Lung microvascular endothelial cell (primary cell): ENCODE measurements at regions not wholly inside any gene's neighbourhood (a gene's known extent, or its start where the extent isn't known, plus 50 kb on each side); places are given as distances from the start of the nearest gene placed in this dataset.
"Not testable (repeated sequence)": the region's sequence is repeated elsewhere in the genome, so short reads cannot be mapped to it uniquely, and the experiment has no call there.

Experiments
- DNase-seq, 2 donors: peaks; one replicate each; pipeline versions ENCODE4 v3.0.0 to v3.0.0-alpha.2; 2010; ENCODE audit warnings: low read depth in 2 of 2

GRCh38 chr12:34220079-34220478 lies 197.8 kb downstream of the ALG10 start:
- DNase-seq: not testable (repeated sequence)

GRCh38 chr12:34223640-34224039 lies 201.3 kb downstream of the ALG10 start:
- no peak for DNase-seq

- DNase-seq: not testable (repeated sequence)
These were observed 203.7 kb downstream of the ALG10 start for GRCh38 chr12:34226044-34226443.

- DNase-seq: not testable (repeated sequence)
These were observed 205.8 kb downstream of the ALG10 start for GRCh38 chr12:34228046-34228445.

- not testable (repeated sequence) for DNase-seq
These were observed 206.7 kb downstream of the ALG10 start for GRCh38 chr12:34229033-34229432.

- no peak for DNase-seq
These were observed 211.3 kb downstream of the ALG10 start for GRCh38 chr12:34233618-34234017.

- no peak for DNase-seq
These were observed 213.8 kb downstream of the ALG10 start for GRCh38 chr12:34236073-34236472.

- DNase-seq: no peak
These were observed 222.3 kb downstream of the ALG10 start for GRCh38 chr12:34244608-34245007.

- no peak for DNase-seq
These were observed 227.0 kb downstream of the ALG10 start for GRCh38 chr12:34249271-34249670.

- DNase-seq: not testable (repeated sequence)
These were observed 229.6 kb downstream of the ALG10 start for GRCh38 chr12:34251879-34252278.

GRCh38 chr12:34253674-34254073 lies 231.4 kb downstream of the ALG10 start:
- DNase-seq: no peak

- DNase-seq: no peak
These were observed 234.8 kb downstream of the ALG10 start for GRCh38 chr12:34257093-34257492.

- DNase-seq: not testable (repeated sequence)
These were observed 239.8 kb downstream of the ALG10 start for GRCh38 chr12:34262140-34262539.

- no peak for DNase-seq
These were observed 241.8 kb downstream of the ALG10 start for GRCh38 chr12:34264110-34264509.

- DNase-seq: not testable (repeated sequence)
These were observed 251.4 kb downstream of the ALG10 start for GRCh38 chr12:34273703-34274102.

- DNase-seq: no peak
These were observed 252.8 kb downstream of the ALG10 start for GRCh38 chr12:34275129-34275528.

GRCh38 chr12:34286483-34286882 lies 264.2 kb downstream of the ALG10 start:
- DNase-seq: no peak

GRCh38 chr12:34286934-34287333 lies 264.6 kb downstream of the ALG10 start:
- DNase-seq: no peak

GRCh38 chr12:34287437-34287836 lies 265.1 kb downstream of the ALG10 start:
- no peak for DNase-seq

GRCh38 chr12:34287986-34288962 lies 266.0 kb downstream of the ALG10 start:
- no peak for DNase-seq

GRCh38 chr12:34288963-34289345 lies 266.7 kb downstream of the ALG10 start:
- DNase-seq: no peak

- DNase-seq: no peak
These were observed 267.4 kb downstream of the ALG10 start for GRCh38 chr12:34289431-34290380.
